ENCODE measurements at regions not wholly inside any gene's neighbourhood (a gene's known extent, or its start where the extent isn't known, plus 50 kb on each side); places are given as distances from the start of the nearest gene placed in this dataset.
A peak's percentile ranks its signal among the peaks of the same experiment; 100 is the strongest.

- no peak for TF ChIP-seq CTCF (IDR thresholded peaks at IDR 0.05; ENCODE audit: control extremely low read depth, extremely low read depth)
- DNase-seq: peak in 2 of 3 donors; percentile 49 to 86
- ATAC-seq (ENCODE audit: insufficient read depth, low FRiP score): no peak
Measured at GRCh38 chr15:27592036-27592760, 506.9 kb downstream of the OCA2 start.

More at GRCh38 chr15:27592036-27592760, 506.9 kb downstream of the OCA2 start:
- WGBS, 2 donors: 50 to 64% methylated on average over 3 of the region's 3 CpGs
- Histone ChIP-seq H3K27me3 (ENCODE audit: control insufficient read depth in 3 of 3, insufficient read depth in 3 of 3, low read length in 2 of 3) (no peaks in the 10 kb centered on the region), H3K27ac (ENCODE audit: low read depth in 1 of 2, low read length in 1 of 2) (no peak overlapping the region), H3K36me3 (ENCODE audit: control insufficient read depth in 4 of 4, insufficient read depth in 4 of 4, low read length in 4 of 4) (no peaks in the 10 kb centered on the region), H3K9ac (ENCODE audit: insufficient read depth in 1 of 2, low read length in 2 of 2) (no peak overlapping the region), H3K4me3 (no peak overlapping the region), H3K9me3 (ENCODE audit: control insufficient read depth in 4 of 4, insufficient read depth in 3 of 4, low read length in 3 of 4) (peaks cover 0 to 16% (median 0%) of the 10 kb centered on the region in 4 donors), H3K4me1 (ENCODE audit: control insufficient read depth in 5 of 5, insufficient read depth in 5 of 5, low read length in 5 of 5) (peaks cover 0 to 9% (median 0%) of the 10 kb centered on the region in 5 donors)

Measured in lung (tissue), 11 donors.